ENCODE measurements at regions not wholly inside any gene's neighbourhood (a gene's known extent, or its start where the extent isn't known, plus 50 kb on each side); places are given as distances from the start of the nearest gene placed in this dataset.
A peak's percentile ranks its signal among the peaks of the same experiment; 100 is the strongest.

DNA sequence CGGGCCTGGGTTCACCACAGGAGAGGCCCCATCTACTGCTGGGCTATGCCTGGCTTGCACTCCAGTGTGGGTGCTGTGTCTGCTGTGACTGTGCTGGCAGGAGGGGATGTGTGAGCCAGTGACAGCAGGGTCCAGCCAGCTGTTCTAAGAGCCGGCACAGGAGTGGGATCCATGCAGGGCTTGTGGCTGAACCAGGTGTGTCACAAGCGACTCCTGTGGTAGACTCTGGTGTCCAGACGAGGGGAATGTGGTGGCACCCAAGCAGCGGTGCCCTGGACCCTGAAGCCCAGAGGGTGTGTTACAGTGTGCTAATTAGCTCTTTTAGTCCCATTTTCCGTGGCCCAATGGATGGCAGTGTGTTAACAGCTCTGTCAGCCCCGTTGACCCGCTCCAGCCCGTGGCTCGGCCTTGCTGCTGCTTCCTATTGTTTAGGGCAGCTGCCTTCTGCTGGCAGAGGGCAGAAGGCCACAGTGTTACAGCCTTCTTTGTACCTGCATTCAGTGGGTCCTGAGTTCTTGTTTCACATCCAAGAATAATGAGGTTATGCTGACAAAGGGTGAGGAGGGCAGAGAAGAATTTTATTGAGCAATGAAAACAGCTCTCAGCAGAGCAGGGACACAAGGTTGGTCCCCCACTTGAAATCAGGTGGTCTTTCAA, 78.5 kb upstream of the RNU6-1 start:
- H4K20me1 ChIP-seq (ENCODE audit: low read depth), result no peaks in the 10 kb centered on the region
- Mint-ChIP-seq H3K27ac (peak overlapping the region; percentile 93), H3K4me3 (peak overlapping the region; percentile 30), H3K36me3 (no peaks in the 10 kb centered on the region), H3K4me1 (peaks cover 62% of the 10 kb centered on the region), H3K9me3 (peaks cover 4% of the 10 kb centered on the region), H3K27me3 (ENCODE audit: insufficient read depth, low read depth) (peaks cover 13% of the 10 kb centered on the region)
- no peaks in the 10 kb centered on the region for H3K9me3 ChIP-seq (ENCODE audit: low read depth)
- H3K4me3 ChIP-seq, result no peak overlapping the region
- no peak overlapping the region for H3K9ac ChIP-seq
- peaks cover 46% of the 10 kb centered on the region for H3K4me1 ChIP-seq
- no peaks in the 10 kb centered on the region for H3K27me3 ChIP-seq
- no peaks in the 10 kb centered on the region for H3K36me3 ChIP-seq
- H3K79me2 ChIP-seq (ENCODE audit: low read depth), result no peaks in the 10 kb centered on the region
- peaks cover 25% of the 10 kb centered on the region for H3F3A ChIP-seq (ENCODE audit: low read depth)
- TF ChIP-seq, protein P1, sequence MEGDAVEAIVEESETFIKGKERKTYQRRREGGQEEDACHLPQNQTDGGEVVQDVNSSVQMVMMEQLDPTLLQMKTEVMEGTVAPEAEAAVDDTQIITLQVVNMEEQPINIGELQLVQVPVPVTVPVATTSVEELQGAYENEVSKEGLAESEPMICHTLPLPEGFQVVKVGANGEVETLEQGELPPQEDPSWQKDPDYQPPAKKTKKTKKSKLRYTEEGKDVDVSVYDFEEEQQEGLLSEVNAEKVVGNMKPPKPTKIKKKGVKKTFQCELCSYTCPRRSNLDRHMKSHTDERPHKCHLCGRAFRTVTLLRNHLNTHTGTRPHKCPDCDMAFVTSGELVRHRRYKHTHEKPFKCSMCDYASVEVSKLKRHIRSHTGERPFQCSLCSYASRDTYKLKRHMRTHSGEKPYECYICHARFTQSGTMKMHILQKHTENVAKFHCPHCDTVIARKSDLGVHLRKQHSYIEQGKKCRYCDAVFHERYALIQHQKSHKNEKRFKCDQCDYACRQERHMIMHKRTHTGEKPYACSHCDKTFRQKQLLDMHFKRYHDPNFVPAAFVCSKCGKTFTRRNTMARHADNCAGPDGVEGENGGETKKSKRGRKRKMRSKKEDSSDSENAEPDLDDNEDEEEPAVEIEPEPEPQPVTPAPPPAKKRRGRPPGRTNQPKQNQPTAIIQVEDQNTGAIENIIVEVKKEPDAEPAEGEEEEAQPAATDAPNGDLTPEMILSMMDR (IDR thresholded peaks at IDR 0.05), result no peak
- TF ChIP-seq EZH2phosphoT487 (IDR thresholded peaks at IDR 0.05), result no peak
- no peak for TF ChIP-seq EZH2 (IDR thresholded peaks at IDR 0.05)
- H3K27ac ChIP-seq, result peak overlapping the region; percentile 23
- peak overlapping the region; percentile 40 for H2AFZ ChIP-seq (replicated peaks)
- DNase-seq (ENCODE audit: low spot score), result peak; percentile 60
- H3K4me2 ChIP-seq, result peak overlapping the region; percentile 22

DNA sequence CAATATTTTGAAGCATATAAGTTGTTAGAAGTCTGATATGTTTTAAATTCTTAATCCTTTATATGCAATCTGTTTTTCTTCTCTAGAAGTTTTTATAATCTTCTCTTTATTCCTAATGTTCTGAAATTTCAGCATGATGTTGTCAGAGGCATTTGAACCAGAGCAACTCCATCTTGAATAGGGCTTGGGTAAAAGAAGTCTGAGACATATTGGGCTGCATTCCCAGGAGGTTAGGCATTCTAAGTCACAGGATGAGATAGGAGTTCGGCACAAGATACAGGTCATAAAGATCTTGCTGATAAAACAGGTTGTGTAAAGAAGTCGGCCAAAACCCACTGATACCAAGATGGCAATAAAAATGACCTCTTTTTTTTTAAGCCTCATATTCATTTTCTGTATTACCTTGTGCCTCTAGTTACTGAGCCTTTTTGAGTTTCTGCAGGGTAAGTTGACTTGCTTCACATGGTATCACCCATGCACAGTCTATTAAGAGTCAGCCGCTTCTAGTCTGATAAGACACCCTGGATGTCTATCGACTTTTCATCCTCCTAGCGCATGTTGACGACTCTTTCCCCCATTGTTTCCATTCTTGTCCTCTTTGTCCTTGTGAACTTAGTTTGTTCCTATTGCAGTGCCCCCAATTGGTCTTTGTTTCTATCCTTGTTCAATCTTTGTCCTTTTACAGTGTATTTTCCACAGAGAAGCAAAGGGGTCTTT, 80.8 kb upstream of the RNU6-1 start:
- H3K27me3 ChIP-seq, result no peaks in the 10 kb centered on the region
- Mint-ChIP-seq H3K27ac (peak overlapping the region; percentile 27), H3K4me3 (no peak overlapping the region), H3K4me1 (peaks cover 41% of the 10 kb centered on the region), H3K9me3 (peaks cover 7% of the 10 kb centered on the region), H3K36me3 (no peaks in the 10 kb centered on the region), H3K27me3 (ENCODE audit: insufficient read depth, low read depth) (peaks cover 14% of the 10 kb centered on the region)
- H3K9me3 ChIP-seq (ENCODE audit: low read depth), result no peaks in the 10 kb centered on the region
- peaks cover 11% of the 10 kb centered on the region for H3F3A ChIP-seq (ENCODE audit: low read depth)
- H3K4me3 ChIP-seq, result no peak overlapping the region
- no peaks in the 10 kb centered on the region for H3K36me3 ChIP-seq
- DNase-seq (ENCODE audit: low spot score), result no peak
- no peaks in the 10 kb centered on the region for H3K79me2 ChIP-seq (ENCODE audit: low read depth)
- H3K4me2 ChIP-seq, result no peak overlapping the region
- no peak overlapping the region for H2AFZ ChIP-seq (replicated peaks)
- TF ChIP-seq EZH2 (IDR thresholded peaks at IDR 0.05) (no peak), EZH2phosphoT487 (IDR thresholded peaks at IDR 0.05) (no peak)
- TF ChIP-seq, protein P1 (IDR thresholded peaks at IDR 0.05), result no peak
- no peak overlapping the region for H3K27ac ChIP-seq
- H4K20me1 ChIP-seq (ENCODE audit: low read depth), result no peaks in the 10 kb centered on the region
- no peak overlapping the region for H3K9ac ChIP-seq
- H3K4me1 ChIP-seq, result peaks cover 30% of the 10 kb centered on the region

DNA sequence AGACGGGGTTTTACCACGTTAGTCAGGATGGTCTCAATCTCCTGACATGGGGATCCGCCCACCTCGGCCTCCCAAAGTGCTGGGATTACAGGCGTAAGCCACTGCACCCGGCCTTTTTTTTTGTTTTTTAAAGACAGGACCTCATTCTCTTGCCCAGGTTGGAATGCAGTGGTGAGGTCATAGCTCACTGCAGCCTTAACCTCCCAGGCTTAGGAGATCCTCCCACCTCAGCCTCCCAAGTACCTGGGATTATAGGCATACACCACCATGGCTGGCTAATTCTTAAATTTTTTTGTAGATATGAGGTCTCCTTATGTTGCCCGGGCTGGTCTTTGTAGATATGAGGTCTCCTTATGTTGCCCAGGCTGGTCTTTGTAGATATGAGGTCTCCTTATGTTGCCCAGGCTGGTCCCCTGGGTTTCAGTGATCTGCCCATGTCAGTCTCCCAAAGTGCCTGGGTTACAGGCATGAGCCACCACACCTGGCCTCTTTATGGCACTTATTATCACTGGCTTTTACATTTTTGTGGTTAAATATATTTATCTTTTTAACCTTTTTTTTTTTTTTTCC, 82.3 kb upstream of the RNU6-1 start:
- Mint-ChIP-seq H3K27ac (no peak overlapping the region), H3K9me3 (peaks cover 7% of the 10 kb centered on the region), H3K36me3 (no peaks in the 10 kb centered on the region), H3K27me3 (ENCODE audit: insufficient read depth, low read depth) (peaks cover 14% of the 10 kb centered on the region), H3K4me3 (no peak overlapping the region), H3K4me1 (peaks cover 32% of the 10 kb centered on the region)
- Histone ChIP-seq H3K36me3 (no peaks in the 10 kb centered on the region), H3K4me2 (no peak overlapping the region), H3K9ac (no peak overlapping the region), H3K9me3 (ENCODE audit: low read depth) (no peaks in the 10 kb centered on the region), H3F3A (ENCODE audit: low read depth) (peaks cover 11% of the 10 kb centered on the region), H4K20me1 (ENCODE audit: low read depth) (no peaks in the 10 kb centered on the region), H3K4me1 (peaks cover 17% of the 10 kb centered on the region), H2AFZ (replicated peaks) (no peak overlapping the region), H3K27me3 (no peaks in the 10 kb centered on the region), H3K27ac (no peak overlapping the region), H3K4me3 (no peak overlapping the region), H3K79me2 (ENCODE audit: low read depth) (no peaks in the 10 kb centered on the region)
- TF ChIP-seq EZH2 (IDR thresholded peaks at IDR 0.05) (no peak), EZH2phosphoT487 (IDR thresholded peaks at IDR 0.05) (no peak)
- TF ChIP-seq, protein P1 (IDR thresholded peaks at IDR 0.05), result no peak
- DNase-seq (ENCODE audit: low spot score), result no peak
